ENCODE measurements at regions not wholly inside any gene's neighbourhood (a gene's known extent, or its start where the extent isn't known, plus 50 kb on each side); places are given as distances from the start of the nearest gene placed in this dataset.

GRCh38 chr9:110058304-110058953 lies 149.5 kb downstream of the C9orf152 start (continued):
- TF ChIP-seq ZNF592 (IDR thresholded peaks at IDR 0.05) (peak; percentile 43; the same call in 1 of the 2 replicates), SMAD5 (IDR thresholded peaks at IDR 0.05; ENCODE audit: low read depth) (no peak), ZNF207 (IDR thresholded peaks at IDR 0.05; ENCODE audit: borderline replicate concordance) (no peak), TCF7 (IDR thresholded peaks at IDR 0.05; ENCODE audit: borderline replicate concordance) (no peak), SIN3A (IDR thresholded peaks at IDR 0.05; ENCODE audit: low read depth, low read length) (no peak), ZNF622 (IDR thresholded peaks at IDR 0.05) (no peak), HCFC1 (IDR thresholded peaks at IDR 0.05; ENCODE audit: low read length) (no peak), FOXK2 (IDR thresholded peaks at IDR 0.05) (no peak), DPF2 (IDR thresholded peaks at IDR 0.05) (0 out of 2 replicates have a peak, but pooled peaks have one; percentile 12), NR2C2 (IDR thresholded peaks at IDR 0.05; ENCODE audit: borderline replicate concordance, control insufficient read depth, insufficient read length, low read depth) (no peak), TAF1 (IDR thresholded peaks at IDR 0.05; ENCODE audit: borderline replicate concordance, low read depth, low read length) (no peak), ZNF217 (IDR thresholded peaks at IDR 0.05) (no peak), BCL11A (IDR thresholded peaks at IDR 0.05; ENCODE audit: low read depth, low read length) (no peak), SKIL (IDR thresholded peaks at IDR 0.05; ENCODE audit: low read depth, poor library complexity, severe bottlenecking) (peak; percentile 30), RUNX3 (IDR thresholded peaks at IDR 0.05; ENCODE audit: low read length) (no peak), BACH1 (IDR thresholded peaks at IDR 0.05; ENCODE audit: borderline replicate concordance) (no peak), HDGF (IDR thresholded peaks at IDR 0.05) (peak; percentile 87), CUX1 (IDR thresholded peaks at IDR 0.05; ENCODE audit: insufficient replicate concordance, low read depth, low read length) (no peak), RELB (IDR thresholded peaks at IDR 0.05; ENCODE audit: low read depth) (no peak)
